ENCODE measurements at regions not wholly inside any gene's neighbourhood (a gene's known extent, or its start where the extent isn't known, plus 50 kb on each side); places are given as distances from the start of the nearest gene placed in this dataset.
"Not testable (repeated sequence)": the region's sequence is repeated elsewhere in the genome, so short reads cannot be mapped to it uniquely, and the experiment has no call there.

DNA sequence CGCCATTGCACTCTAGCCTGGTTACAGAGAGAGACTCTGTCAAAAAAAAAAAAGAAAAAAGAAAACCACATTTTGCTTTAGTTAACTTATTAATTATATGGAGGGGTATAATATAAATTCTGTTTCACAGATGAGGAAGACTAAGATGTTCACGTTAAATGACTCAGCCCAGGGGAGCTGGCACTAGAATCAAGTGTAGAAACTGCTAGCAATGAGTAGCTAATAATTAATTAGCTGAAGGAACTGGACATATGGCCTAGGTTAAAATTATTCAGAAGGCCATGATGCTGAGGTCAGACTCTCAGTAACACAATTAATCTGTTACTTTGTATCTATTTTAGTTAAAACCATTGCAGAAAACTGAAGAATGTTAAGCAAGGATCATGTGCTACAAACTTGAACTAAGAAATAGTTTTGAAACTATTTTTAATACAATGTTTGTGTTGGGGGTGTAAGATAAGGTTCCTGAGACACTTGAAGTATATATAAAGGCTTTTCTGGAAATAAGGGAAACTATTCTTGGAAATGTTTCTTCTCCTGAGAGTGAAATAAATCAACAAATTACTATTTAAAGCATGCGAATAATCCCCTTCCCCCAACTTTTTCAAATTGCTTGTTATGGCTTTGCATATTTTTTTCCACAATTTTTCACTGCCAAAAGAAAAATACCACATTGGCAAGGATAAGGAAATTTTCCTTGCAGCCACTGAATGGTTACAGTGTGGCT is 589.3 kb downstream of the SOX5 start:
- Mint-ChIP-seq H3K27me3 (no peaks in the 10 kb centered on the region), H3K36me3 (no peaks in the 10 kb centered on the region), H3K9me3 (no peaks in the 10 kb centered on the region), H3K27ac (no peak overlapping the region), H3K4me1 (no peaks in the 10 kb centered on the region), H3K4me3 (no peak overlapping the region)
- ATAC-seq = no peak

DNA sequence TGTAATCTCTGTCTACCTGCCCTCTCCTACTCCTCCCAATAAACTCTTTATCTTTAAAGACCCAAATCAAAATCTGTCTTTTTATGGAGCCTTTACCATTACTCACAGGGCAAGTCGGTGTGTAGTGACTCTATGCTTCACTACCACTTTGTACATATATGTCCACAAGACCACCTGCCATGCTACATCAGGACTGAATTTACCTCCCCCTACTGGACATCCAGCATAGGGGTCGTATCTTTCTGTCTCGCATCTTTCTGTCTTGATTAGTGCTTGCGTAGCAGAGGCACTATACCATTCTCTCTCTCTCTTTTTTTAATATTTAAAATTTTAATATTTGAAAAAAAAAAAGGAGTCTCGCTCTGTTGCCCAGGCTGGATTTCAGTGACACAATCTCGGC is 587.5 kb downstream of the SOX5 start:
- no peaks in the 10 kb centered on the region for H3K36me3 Mint-ChIP-seq
- no peak for ATAC-seq
- no peak overlapping the region for H3K27ac Mint-ChIP-seq
- H3K9me3 Mint-ChIP-seq = no peaks in the 10 kb centered on the region
- H3K27me3 Mint-ChIP-seq = no peaks in the 10 kb centered on the region
- no peak overlapping the region for H3K4me3 Mint-ChIP-seq
- H3K4me1 Mint-ChIP-seq = no peaks in the 10 kb centered on the region

- H3K4me1 Mint-ChIP-seq = no peaks in the 10 kb centered on the region
- no peak for ATAC-seq
- H3K27ac Mint-ChIP-seq = no peak overlapping the region
- H3K36me3 Mint-ChIP-seq = no peaks in the 10 kb centered on the region
- peaks cover 11% of the 10 kb centered on the region for H3K27me3 Mint-ChIP-seq
- H3K4me3 Mint-ChIP-seq = no peak overlapping the region
- no peaks in the 10 kb centered on the region for H3K9me3 Mint-ChIP-seq
Observed at GRCh38 chr12:23368590-23368989, 580.9 kb downstream of the SOX5 start.

GRCh38 chr12:23375621-23376020 is 573.8 kb downstream of the SOX5 start:
- Mint-ChIP-seq H3K27ac (no peak overlapping the region), H3K4me3 (no peak overlapping the region), H3K27me3 (peaks cover 13% of the 10 kb centered on the region), H3K9me3 (peaks cover 15% of the 10 kb centered on the region), H3K36me3 (peaks cover 7% of the 10 kb centered on the region), H3K4me1 (no peaks in the 10 kb centered on the region)
- no peak for ATAC-seq

DNA sequence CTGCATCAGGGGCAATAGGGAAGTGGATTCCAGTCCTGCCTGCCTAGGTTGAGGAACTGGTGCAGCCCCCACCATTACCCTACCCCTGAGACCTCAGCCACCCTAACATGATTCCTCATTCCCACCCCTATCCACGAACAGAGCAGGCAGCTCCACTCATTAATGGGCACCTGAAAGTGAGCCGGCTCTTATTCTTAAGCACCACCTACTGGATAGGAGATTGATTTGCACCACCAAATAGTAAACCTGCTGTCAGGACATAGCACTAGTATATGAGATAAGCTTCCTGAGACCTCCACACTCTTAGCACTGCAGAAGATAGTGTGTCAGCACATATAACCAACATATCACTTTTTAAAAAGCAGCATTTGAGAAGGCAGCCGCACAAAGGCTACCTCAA is 573.2 kb downstream of the SOX5 start:
- Mint-ChIP-seq H3K27ac (no peak overlapping the region), H3K36me3 (peaks cover 7% of the 10 kb centered on the region), H3K4me3 (no peak overlapping the region), H3K27me3 (peaks cover 13% of the 10 kb centered on the region), H3K9me3 (peaks cover 18% of the 10 kb centered on the region), H3K4me1 (no peaks in the 10 kb centered on the region)
- no peak for ATAC-seq

- Mint-ChIP-seq H3K27ac (no peak overlapping the region), H3K4me1 (no peaks in the 10 kb centered on the region), H3K4me3 (no peak overlapping the region), H3K27me3 (no peaks in the 10 kb centered on the region), H3K9me3 (peaks cover 17% of the 10 kb centered on the region), H3K36me3 (peaks cover 7% of the 10 kb centered on the region)
- no peak for ATAC-seq
Observed at GRCh38 chr12:23380419-23381100, 568.9 kb downstream of the SOX5 start.

DNA sequence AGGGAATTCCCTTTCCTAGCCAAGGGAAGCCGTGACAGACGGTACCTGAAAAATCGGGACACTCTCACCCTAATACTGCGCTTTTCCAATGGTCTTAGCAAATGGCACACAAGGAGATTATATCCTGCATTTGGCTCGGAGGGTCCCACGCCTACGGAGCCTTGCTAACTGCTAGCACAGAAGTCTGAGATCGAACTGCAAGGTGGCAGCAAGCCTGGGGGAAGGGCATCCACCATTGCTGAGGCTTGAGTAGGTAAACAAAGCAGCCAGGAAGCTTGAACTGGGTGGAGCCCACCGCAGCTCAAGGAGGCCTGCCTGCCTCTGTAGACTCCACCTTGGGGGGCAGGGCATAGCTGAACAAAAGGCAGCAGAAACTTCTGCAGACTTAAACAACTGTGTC is 560.6 kb downstream of the SOX5 start:
- H3K4me1 Mint-ChIP-seq, H3K27me3 Mint-ChIP-seq, H3K9me3 Mint-ChIP-seq, H3K27ac Mint-ChIP-seq, ATAC-seq, H3K4me3 Mint-ChIP-seq, H3K36me3 Mint-ChIP-seq: not testable (repeated sequence)

DNA sequence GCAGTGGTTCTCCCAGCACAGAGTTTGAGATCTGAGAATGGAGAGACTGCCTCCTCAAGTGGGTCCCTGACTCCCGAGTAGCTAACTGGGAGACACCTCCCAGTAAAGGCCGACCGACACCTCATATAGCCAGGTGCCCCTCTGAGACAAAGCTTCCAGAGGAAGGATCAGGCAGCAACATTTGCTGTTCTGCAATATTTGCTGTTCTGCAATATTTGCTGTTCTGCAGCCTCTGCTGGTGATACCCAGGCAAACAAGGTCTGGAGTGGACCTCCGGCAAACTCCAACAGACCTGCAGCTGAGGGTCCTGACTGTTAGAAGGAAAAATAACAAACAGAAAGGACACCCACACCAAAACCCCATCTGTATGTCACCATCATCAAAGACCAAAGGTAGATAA is 560.2 kb downstream of the SOX5 start:
- H3K27me3 Mint-ChIP-seq, H3K36me3 Mint-ChIP-seq, H3K27ac Mint-ChIP-seq, ATAC-seq, H3K9me3 Mint-ChIP-seq, H3K4me1 Mint-ChIP-seq, H3K4me3 Mint-ChIP-seq: not testable (repeated sequence)

DNA sequence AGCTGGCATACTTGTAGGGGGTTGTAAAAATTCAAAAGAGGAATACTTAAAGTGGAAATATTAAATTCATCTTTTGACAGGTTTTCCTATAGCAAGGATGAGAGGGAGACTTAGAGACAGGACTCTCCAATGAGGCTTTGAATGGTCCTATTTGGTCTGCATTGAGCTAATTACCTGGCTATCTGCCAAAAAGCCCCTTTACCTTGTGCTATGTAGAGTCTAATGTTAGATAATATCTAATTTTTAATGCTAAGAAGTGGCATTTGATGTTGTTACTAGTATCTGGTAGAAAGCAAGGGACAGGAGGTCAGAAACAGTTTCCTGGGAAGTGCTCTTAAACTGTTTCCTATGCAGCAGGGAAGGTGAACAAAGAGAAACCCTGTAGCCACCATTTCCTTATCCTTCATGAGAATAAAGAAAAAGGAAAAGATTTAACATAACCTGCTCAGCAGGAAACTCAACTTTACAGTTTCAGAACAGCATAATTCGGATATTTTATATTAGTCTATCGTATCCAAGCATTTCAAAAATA is 550.0 kb downstream of the SOX5 start:
- H3K27me3 Mint-ChIP-seq = peaks cover 9% of the 10 kb centered on the region
- no peak overlapping the region for H3K4me3 Mint-ChIP-seq
- no peak overlapping the region for H3K27ac Mint-ChIP-seq
- no peaks in the 10 kb centered on the region for H3K36me3 Mint-ChIP-seq
- no peaks in the 10 kb centered on the region for H3K9me3 Mint-ChIP-seq
- no peak for ATAC-seq
- no peaks in the 10 kb centered on the region for H3K4me1 Mint-ChIP-seq

- Mint-ChIP-seq H3K9me3 (no peaks in the 10 kb centered on the region), H3K4me1 (no peaks in the 10 kb centered on the region), H3K27ac (no peak overlapping the region), H3K27me3 (no peaks in the 10 kb centered on the region), H3K4me3 (no peak overlapping the region), H3K36me3 (no peaks in the 10 kb centered on the region)
- ATAC-seq = no peak
Observed at GRCh38 chr12:23415180-23415579, 534.3 kb downstream of the SOX5 start.

DNA sequence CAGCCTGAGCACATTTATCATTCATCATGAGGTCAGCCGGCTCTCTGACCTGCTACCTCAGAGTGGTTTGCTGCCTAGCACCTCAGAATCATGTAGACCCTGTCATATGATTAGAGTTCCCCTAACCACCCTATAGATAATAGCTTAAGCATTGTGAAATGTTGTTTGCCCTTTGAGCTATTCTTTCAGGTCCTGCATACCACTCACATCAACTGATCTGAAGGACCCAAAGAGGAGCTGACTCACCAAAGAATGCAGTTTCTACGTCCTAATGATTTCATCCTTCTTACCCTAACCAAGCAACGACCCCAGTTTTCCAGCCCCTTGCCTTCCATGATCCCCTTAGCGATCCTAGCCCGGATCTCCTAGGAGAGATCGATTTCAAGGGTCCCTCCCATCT is 527.9 kb downstream of the SOX5 start:
- no peak for ATAC-seq
- Mint-ChIP-seq H3K27ac (no peak overlapping the region), H3K9me3 (no peaks in the 10 kb centered on the region), H3K27me3 (no peaks in the 10 kb centered on the region), H3K4me3 (no peak overlapping the region), H3K36me3 (no peaks in the 10 kb centered on the region), H3K4me1 (no peaks in the 10 kb centered on the region)

DNA sequence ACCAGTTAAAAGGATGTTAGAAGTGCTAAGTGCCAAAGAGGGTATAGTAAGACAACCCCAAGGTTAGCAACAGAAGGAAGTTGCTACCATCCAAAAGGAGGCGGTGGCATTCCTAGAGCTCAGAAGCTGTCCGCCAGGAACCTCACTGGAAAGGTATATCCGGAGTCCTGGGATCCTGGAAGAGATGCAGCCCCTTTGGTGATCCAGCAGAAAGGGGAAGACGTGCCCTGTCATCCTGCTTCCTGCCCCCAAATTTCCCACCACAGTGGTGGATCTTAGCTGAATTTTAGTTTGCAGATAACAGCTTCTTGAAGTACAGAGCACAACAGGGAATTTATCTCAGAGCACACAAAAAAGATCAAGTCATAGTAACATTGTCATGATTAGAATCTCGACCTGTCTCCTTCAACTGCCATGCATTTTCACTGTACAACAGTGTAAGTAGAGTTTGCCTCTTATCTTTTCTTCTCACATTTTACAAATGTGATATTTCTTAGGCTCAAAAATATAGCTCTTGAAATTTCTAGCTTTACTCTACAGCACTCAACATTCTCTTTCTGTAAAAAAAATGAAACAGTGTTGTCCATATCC is 526.3 kb downstream of the SOX5 start:
- no peak for ATAC-seq
- H3K27ac Mint-ChIP-seq = no peak overlapping the region
- no peak overlapping the region for H3K4me3 Mint-ChIP-seq
- H3K9me3 Mint-ChIP-seq = no peaks in the 10 kb centered on the region
- no peaks in the 10 kb centered on the region for H3K4me1 Mint-ChIP-seq
- H3K36me3 Mint-ChIP-seq = no peaks in the 10 kb centered on the region
- H3K27me3 Mint-ChIP-seq = no peaks in the 10 kb centered on the region

- ATAC-seq = no peak
- Mint-ChIP-seq H3K27ac (no peak overlapping the region), H3K4me1 (no peaks in the 10 kb centered on the region), H3K36me3 (no peaks in the 10 kb centered on the region), H3K27me3 (no peaks in the 10 kb centered on the region), H3K4me3 (no peak overlapping the region), H3K9me3 (no peaks in the 10 kb centered on the region)
Observed at GRCh38 chr12:23423796-23424195, 525.7 kb downstream of the SOX5 start.

DNA sequence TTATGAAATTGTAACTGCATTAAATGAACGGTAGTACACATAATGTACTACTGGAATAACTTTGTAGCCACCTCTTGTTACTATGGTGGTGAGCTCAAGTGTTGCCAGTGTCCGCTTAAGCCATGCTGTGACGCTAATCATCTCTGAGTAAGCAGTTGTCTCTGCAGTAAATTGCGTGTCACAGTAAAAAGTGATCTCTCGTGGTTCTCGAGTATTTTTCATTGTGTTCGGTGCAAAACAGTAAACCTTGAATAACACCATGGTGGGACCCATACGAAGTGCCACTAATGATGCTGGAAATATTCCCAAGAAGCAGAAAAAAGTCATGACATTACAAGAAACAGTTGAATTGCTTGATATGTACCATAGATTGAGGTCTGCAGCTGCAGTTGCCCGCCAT is 524.8 kb downstream of the SOX5 start:
- Mint-ChIP-seq H3K4me1 (no peaks in the 10 kb centered on the region), H3K27ac (no peak overlapping the region), H3K36me3 (no peaks in the 10 kb centered on the region), H3K27me3 (no peaks in the 10 kb centered on the region), H3K9me3 (no peaks in the 10 kb centered on the region), H3K4me3 (no peak overlapping the region)
- ATAC-seq = no peak

DNA sequence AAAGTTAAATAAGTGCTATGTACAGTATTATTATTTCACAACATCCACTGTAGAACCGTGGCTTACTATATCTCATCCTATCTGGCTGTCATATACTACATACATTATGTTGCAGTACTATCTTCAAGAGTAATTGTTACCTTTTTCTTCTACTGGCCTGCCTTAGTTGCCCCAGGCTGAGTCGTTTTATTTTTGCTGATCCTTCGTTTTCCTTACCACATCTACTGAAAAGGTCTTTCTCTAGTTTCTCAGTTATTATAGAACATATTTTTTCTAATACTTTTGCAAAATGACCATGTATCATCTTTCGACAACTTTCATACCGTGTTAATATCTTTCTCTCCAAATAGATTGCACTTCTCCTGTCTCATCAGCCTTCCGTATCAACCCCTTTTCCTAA is 523.1 kb downstream of the SOX5 start:
- ATAC-seq = no peak
- Mint-ChIP-seq H3K4me1 (no peaks in the 10 kb centered on the region), H3K9me3 (no peaks in the 10 kb centered on the region), H3K27ac (no peak overlapping the region), H3K27me3 (no peaks in the 10 kb centered on the region), H3K36me3 (no peaks in the 10 kb centered on the region), H3K4me3 (no peak overlapping the region)

DNA sequence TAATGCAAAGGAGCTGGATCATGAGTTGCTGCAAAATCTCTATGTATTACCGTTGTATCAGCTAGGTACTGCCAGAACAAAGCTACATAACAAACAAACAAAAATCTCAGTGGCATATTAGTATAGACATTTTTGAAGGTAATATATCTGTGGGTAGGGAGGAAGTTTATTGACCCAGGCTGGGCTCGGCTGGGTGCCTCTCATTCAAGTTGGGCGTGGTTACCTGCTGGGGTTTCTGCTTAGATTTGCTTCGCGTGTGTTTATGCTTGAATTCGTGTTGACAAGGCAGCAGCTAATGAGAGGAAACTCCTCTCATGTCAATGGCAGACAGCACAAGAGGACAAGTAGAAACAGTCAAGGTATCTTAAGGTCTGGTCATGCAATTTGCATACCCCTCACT is 520.7 kb downstream of the SOX5 start:
- Mint-ChIP-seq H3K9me3 (no peaks in the 10 kb centered on the region), H3K36me3 (no peaks in the 10 kb centered on the region), H3K27ac (no peak overlapping the region), H3K27me3 (no peaks in the 10 kb centered on the region), H3K4me1 (no peaks in the 10 kb centered on the region), H3K4me3 (no peak overlapping the region)
- no peak for ATAC-seq

Data from stimulated activated memory B cell treated with anti-CD40 and anti-IgM and Interleukin-4, amounts not matched to agents 10 μg/mL and 1 μg/mL and 100 μg/mL, for 72 hours (primary cell).